GM12891 (cell line): ENCODE measurements at regions not wholly inside any gene's neighbourhood (a gene's known extent, or its start where the extent isn't known, plus 50 kb on each side); places are given as distances from the start of the nearest gene placed in this dataset.

Experiments used
- POLR2A ChIP-seq: IDR thresholded peaks from 2 replicates; pipeline ENCODE4 v1.6.1; 2011; ENCODE audit warnings: low read depth, low read length, control low read depth
- POLR2AphosphoS5 ChIP-seq: IDR thresholded peaks from 2 replicates; pipeline ENCODE4 v1.6.1; 2011; ENCODE audit warnings: low read depth, low read length, control low read depth
- POU2F2 ChIP-seq: IDR thresholded peaks from 2 replicates; pipeline ENCODE4 v1.6.1; 2011; ENCODE audit warnings: low read depth, mild to moderate bottlenecking, control low read depth, low read length, moderate library complexity
- TAF1 ChIP-seq: IDR thresholded peaks from 2 replicates; pipeline ENCODE4 v1.6.1; 2011; ENCODE audit warnings: low read depth, low read length, control low read depth

GRCh38 chr3:164458986-164459385 is 619.3 kb downstream of the SI start:
- TF ChIP-seq TAF1 (no peak), POLR2AphosphoS5 (no peak), POLR2A (no peak), POU2F2 (no peak)
